Activated CD4-positive, alpha-beta T cell treated with anti-CD3 and anti-CD28 coated beads for 48 hours (primary cell): ENCODE measurements at regions not wholly inside any gene's neighbourhood (a gene's known extent, or its start where the extent isn't known, plus 50 kb on each side); places are given as distances from the start of the nearest gene placed in this dataset.
"Not testable (repeated sequence)": the region's sequence is repeated elsewhere in the genome, so short reads cannot be mapped to it uniquely, and the experiment has no call there.

Source experiments
- DNase-seq: peaks from one replicate; pipeline ENCODE4 v3.0.0-alpha.2; 2020

DNA sequence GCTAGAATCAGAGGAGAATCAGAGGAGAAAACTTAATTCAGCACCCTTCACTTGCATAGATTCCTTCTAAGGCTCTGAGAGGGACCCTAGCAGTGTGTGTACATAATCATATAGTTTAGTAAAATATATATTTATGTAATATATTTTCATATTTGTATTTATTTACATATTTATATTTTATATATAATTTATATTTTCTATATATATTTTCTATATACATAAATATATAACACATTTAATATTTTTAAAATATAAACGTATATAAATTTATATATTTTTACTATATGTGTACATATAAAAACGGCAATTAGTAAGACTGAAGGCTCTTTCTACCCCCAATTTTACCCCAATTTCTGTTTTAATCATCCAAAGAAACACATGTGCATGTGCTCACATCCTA, 80.3 kb downstream of the NXPE2 start:
- DNase-seq: no peak

- peak; percentile 44 for DNase-seq
These were observed 84.1 kb downstream of the NXPE2 start for GRCh38 chr11:114762408-114762807.

DNA sequence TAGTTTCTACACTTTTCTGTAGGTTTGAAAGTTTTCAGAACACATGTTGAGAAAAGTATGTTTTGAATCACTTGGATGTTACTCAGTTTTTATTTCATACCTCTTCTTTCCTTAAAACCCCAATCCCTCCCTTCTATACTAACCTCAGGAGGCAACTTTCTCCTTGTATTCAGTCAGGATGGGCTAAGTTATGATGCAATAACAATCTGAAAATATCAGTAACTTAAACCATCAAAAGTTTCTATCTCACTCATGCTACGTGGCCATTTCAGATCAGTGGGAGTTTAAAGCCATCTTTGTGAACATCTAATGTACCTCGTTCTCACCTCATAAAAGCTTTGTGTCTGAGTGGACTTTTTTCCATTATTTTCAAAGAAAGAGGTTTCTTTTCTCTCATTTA, 86.2 kb downstream of the NXPE2 start:
- no peak for DNase-seq

GRCh38 chr11:114771172-114771571, 92.8 kb downstream of the NXPE2 start:
- DNase-seq: no peak

GRCh38 chr11:114773541-114774338, 95.4 kb downstream of the NXPE2 start:
- DNase-seq: no peak

- DNase-seq: peak; percentile 41
These were observed 96.5 kb downstream of the NXPE2 start for GRCh38 chr11:114774599-114775361.

DNA sequence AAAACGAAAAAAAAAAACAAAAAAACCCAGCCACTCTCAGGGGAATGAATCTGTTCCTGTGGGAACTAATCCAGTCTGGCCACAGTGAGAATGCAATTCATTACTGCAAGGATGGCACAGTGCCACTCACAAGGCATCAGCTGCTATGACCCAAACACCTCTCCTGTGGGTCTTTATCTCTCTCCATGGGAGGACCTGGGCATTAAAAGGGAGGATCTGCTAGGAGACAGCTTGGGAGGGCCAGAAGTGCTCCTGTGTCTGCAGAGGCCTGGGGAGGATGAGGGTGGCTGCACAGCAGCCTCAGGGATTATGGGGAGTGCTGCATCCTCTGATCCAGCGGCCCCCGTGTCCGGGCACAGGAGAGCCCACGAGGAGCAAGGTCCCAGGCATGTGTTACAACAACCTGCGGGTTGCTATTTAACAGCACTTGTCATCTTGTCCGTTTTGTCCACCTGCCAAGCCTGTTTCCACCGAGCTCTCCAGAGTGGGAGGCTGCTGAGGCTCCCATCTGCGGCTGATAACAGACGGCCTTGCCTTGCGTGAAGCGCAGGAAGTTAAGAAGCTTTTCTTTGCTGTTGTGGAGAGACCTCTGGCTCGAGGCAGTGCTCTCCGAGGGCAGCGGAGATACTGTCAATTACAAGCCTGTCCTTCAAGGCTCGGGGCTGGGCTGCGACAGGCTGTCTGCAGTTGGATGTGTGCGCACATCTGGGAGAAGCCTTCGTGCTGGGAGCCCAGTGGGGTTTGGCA, 97.7 kb downstream of the NXPE2 start:
- DNase-seq: no peak

GRCh38 chr11:114776956-114777355, 98.6 kb downstream of the NXPE2 start:
- DNase-seq: no peak

GRCh38 chr11:114779189-114779588, 100.9 kb downstream of the NXPE2 start:
- DNase-seq: no peak

GRCh38 chr11:114782650-114783310, 104.5 kb downstream of the NXPE2 start:
- no peak for DNase-seq

DNA sequence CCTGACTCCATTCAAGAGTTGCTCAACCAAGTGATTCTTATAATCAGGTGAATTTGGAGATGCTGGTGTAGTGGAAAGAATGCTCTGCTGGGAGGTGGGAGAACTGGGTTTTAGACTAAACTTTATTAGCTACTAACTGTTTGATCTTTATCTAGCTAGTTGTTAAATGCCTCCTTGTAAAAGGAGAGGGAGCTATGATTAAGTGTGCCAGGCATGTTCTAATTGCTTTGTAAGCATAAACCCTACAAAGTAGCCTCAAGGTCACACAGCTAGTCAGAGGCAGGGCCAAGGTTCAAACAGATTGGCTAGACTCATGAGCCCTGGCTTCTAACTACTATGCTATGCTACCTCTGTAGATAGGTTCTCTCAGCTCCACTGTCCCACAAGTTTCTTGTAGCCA, 105.5 kb downstream of the NXPE2 start:
- no peak for DNase-seq

GRCh38 chr11:114784216-114784615, 105.9 kb downstream of the NXPE2 start:
- DNase-seq: no peak

GRCh38 chr11:114784891-114785290, 106.6 kb downstream of the NXPE2 start:
- DNase-seq: no peak

DNA sequence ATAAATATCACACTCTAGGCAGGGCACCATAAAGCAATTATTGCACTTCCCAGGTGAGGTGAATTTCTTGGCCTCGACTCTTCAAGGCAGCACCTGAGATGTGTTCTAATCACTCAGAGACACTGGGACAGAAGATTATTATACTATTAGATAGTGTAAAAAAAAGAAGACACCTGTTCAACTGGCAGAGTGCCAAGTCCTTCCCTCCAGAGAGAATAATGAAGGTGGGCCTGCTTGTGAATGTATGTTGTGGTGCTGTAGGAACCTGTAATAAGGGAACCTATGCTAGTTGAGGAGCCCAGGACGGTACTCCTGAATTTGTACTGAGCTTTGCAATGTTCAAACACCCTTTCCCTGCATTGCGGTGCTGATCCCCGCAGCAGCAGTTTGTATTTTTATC, 107.5 kb downstream of the NXPE2 start:
- no peak for DNase-seq

DNA sequence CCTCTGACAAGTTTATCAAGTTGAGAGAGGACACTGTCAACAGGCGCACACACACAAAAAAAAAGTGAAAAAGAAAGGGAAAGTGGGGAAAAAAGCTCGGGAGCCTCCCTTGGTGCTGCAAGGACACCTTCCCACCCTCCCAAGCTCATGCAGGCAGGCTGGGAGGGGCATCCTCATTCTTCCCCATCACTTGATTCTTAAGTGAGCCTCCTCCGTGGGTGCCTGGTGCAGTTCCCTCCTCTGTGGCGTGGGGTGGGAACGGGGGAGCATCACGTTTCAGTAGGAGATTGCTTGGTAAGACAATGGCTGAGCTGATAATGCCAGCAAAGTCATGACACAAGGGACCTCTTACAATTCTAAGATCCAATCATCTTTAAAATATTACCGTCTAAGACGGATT, 108.8 kb downstream of the NXPE2 start:
- DNase-seq: no peak

GRCh38 chr11:114790910-114791309, 112.6 kb downstream of the NXPE2 start:
- DNase-seq: no peak

- DNase-seq: no peak
These were observed 115.8 kb downstream of the NXPE2 start for GRCh38 chr11:114794048-114794684.

- DNase-seq: no peak
These were observed 118.8 kb downstream of the NXPE2 start for GRCh38 chr11:114796954-114797721.

- DNase-seq: no peak
These were observed 121.1 kb downstream of the NXPE2 start for GRCh38 chr11:114799476-114799875.

DNA sequence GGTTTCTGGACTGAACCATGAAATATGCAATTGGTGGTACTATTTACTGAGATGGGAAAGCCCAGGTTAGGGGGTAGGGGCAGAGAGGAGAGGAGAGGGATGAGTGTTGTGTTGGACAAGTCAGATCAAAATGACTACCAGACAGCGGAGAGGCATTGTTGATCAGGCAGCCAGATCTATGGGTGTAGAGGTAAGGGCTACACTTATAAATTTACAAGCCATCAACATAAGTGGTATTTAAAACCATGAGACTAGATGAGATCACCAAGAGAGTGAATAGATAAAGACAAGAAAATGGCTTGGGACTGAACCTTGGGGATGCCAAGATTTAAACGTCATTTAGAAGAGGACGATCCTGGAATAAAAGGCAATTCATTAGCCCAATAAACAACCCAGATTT, 123.4 kb downstream of the NXPE2 start:
- DNase-seq: no peak

DNA sequence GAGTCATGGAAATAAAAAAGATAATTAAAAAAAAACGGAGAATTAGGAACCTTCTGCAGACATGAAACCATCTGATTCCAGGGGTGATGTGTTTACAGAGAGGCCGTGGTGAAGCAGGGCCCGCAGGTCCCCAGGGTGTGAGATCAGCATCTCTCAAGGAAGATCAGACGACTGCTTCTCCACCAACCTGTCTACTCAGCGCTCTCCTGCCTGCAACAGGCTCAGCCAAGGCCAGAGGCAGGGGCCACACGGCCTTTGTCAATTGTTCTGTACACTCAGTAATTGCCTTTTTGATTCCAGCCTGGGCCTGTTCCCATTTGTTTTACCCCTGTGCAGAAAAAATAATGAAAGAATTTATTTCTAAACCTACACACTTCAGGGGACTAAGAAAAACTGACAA, 124.6 kb downstream of the NXPE2 start:
- no peak for DNase-seq

DNA sequence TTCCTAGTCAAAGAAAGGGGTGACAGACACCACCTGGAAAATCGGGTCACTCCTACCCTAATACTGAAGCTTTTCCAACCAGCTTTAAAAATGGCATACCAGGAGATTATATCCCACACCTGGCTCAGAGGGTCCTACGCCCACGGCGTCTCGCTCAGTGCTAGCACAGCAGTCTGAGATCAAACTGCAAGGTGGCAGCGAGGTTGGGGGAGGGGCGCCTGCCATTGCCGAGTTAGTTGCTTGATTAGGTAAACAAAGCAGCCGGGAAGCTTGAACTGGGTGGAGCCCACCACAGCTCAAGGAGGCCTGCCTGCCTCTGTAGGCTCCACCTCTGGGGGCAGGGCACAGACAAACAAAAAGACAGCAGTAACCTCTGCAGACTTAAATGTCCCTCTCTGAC, 127.1 kb downstream of the NXPE2 start:
- DNase-seq: not testable (repeated sequence)
